Keratinocyte (primary cell): ENCODE measurements at regions not wholly inside any gene's neighbourhood (a gene's known extent, or its start where the extent isn't known, plus 50 kb on each side); places are given as distances from the start of the nearest gene placed in this dataset.

ENCODE experiments used
- EZH2 ChIP-seq: IDR thresholded peaks from one replicate; pipeline ENCODE4 v1.6.1; 2012; ENCODE audit warnings: inconsistent platforms, mild to moderate bottlenecking, low read length, moderate library complexity
- TF ChIP-seq, protein P1 (sequence below), 3 experiments: IDR thresholded peaks in 1 of 3; conservative IDR thresholded peaks in 1 of 3; optimal IDR thresholded peaks in 1 of 3; 2 replicates in 2 of 3; 3 replicates in 1 of 3; pipeline versions ENCODE3 to v1.5.1; 2011; ENCODE audit warnings: low read length in 3 of 3, mild to moderate bottlenecking in 3 of 3, moderate library complexity in 2 of 3, control low read depth in 1 of 3, inconsistent platforms in 1 of 3; ENCODE audit not compliant: insufficient read depth in 2 of 3; ENCODE audit errors: extremely low read depth in 1 of 3

GRCh38 chr18:46311491-46311890 lies 207.3 kb downstream of the HAUS1 start:
- TF ChIP-seq, protein P1, sequence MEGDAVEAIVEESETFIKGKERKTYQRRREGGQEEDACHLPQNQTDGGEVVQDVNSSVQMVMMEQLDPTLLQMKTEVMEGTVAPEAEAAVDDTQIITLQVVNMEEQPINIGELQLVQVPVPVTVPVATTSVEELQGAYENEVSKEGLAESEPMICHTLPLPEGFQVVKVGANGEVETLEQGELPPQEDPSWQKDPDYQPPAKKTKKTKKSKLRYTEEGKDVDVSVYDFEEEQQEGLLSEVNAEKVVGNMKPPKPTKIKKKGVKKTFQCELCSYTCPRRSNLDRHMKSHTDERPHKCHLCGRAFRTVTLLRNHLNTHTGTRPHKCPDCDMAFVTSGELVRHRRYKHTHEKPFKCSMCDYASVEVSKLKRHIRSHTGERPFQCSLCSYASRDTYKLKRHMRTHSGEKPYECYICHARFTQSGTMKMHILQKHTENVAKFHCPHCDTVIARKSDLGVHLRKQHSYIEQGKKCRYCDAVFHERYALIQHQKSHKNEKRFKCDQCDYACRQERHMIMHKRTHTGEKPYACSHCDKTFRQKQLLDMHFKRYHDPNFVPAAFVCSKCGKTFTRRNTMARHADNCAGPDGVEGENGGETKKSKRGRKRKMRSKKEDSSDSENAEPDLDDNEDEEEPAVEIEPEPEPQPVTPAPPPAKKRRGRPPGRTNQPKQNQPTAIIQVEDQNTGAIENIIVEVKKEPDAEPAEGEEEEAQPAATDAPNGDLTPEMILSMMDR (optimal IDR thresholded peaks at IDR 0.05 in 1 of 3, IDR thresholded peaks at IDR 0.05 in 1 of 3, conservative IDR thresholded peaks at IDR 0.05 in 1 of 3; ENCODE audit: extremely low read depth in 1 of 3, insufficient read depth in 2 of 3, low read length in 3 of 3): no peak
- no peak for TF ChIP-seq EZH2
